Activated B cell treated with CpG ODN at 0.5 μM for 24 hours (primary cell): ENCODE measurements at regions not wholly inside any gene's neighbourhood (a gene's known extent, or its start where the extent isn't known, plus 50 kb on each side); places are given as distances from the start of the nearest gene placed in this dataset.

Experiments used
- ATAC-seq: fragments of 200-7000 bp; cut with Tn5 transposase; one replicate; pipeline ENCODE4 v1.10.0; 2021; ENCODE audit warnings: low read depth, mild to moderate bottlenecking, moderate library complexity
- CTCF ChIA-PET: fragments of 350-600 bp; sonication (Branson Sonifier 250); formaldehyde crosslinking; loops from one replicate; lab custom pipeline; 2021; ENCODE audit warnings: antibody characterized with exemption; lab: Charles Lee
- POLR2A ChIA-PET: fragments of 350-600 bp; sonication (Branson Sonifier 250); formaldehyde crosslinking; loops from one replicate; lab custom pipeline; 2021; ENCODE audit warnings: antibody characterized with exemption; lab: Charles Lee
- DNase-seq: peaks from one replicate; pipeline ENCODE4 v3.0.0; 2022
- H3K27ac Mint-ChIP-seq: one replicate; pipeline ENCODE4 v1.8.0; 2020; ENCODE audit warnings: mixed read lengths
- H3K27me3 Mint-ChIP-seq: one replicate; pipeline ENCODE4 v1.8.0; 2021; ENCODE audit warnings: mixed read lengths
- H3K36me3 Mint-ChIP-seq: one replicate; pipeline ENCODE4 v1.8.0; 2021; ENCODE audit warnings: low read depth, mixed read lengths
- H3K4me1 Mint-ChIP-seq: one replicate; pipeline ENCODE4 v1.8.0; 2021; ENCODE audit warnings: mixed read lengths
- H3K4me3 Mint-ChIP-seq: one replicate; pipeline ENCODE4 v1.8.0; 2020; ENCODE audit warnings: mild to moderate bottlenecking, mixed read lengths
- H3K9me3 Mint-ChIP-seq: one replicate; pipeline ENCODE4 v1.8.0; 2020; ENCODE audit warnings: mixed read lengths
- intact Hi-C: fragments of 100-400 bp; cut with micrococcal nuclease; formaldehyde crosslinking; loops from one replicate; pipeline ENCODE4 v1.15.1; 2024
- TF ChIP-seq, protein P1 (sequence below): fragments of 200-600 bp; IDR thresholded peaks from one replicate; pipeline ENCODE4 v1.8.0; 2022; ENCODE audit warnings: antibody characterized with exemption, mild to moderate bottlenecking

DNA sequence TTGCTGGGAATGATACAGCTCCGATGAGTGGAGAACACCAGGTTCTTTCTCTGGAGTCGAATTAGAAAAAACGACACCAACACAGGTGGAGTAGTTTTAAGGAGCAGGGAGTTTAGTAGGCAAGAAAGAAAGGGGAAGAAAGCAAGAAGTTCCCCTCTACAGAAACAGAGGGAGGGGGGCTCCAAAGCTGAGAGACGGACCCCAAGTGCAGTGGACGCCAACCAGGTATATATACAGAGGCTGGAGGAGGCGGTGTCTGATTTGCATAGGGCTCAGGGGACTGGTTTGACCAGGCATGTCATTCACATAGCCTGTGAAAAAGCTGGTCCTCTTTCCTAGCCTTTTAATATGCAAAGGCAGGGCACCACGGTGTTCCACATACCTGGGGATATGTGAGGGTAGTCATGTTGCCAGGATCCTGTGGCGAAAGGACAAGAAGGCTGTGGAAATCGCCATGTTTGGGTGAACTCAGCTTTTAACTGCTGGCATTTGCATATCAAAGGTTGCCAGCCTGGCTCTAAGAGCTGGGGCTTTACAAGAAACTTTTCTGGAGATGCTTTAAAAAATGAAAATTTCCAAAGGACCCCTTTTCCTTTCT, 887.4 kb upstream of the EPHA6 start:
- TF ChIP-seq, protein P1, sequence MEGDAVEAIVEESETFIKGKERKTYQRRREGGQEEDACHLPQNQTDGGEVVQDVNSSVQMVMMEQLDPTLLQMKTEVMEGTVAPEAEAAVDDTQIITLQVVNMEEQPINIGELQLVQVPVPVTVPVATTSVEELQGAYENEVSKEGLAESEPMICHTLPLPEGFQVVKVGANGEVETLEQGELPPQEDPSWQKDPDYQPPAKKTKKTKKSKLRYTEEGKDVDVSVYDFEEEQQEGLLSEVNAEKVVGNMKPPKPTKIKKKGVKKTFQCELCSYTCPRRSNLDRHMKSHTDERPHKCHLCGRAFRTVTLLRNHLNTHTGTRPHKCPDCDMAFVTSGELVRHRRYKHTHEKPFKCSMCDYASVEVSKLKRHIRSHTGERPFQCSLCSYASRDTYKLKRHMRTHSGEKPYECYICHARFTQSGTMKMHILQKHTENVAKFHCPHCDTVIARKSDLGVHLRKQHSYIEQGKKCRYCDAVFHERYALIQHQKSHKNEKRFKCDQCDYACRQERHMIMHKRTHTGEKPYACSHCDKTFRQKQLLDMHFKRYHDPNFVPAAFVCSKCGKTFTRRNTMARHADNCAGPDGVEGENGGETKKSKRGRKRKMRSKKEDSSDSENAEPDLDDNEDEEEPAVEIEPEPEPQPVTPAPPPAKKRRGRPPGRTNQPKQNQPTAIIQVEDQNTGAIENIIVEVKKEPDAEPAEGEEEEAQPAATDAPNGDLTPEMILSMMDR, result no peak
- peaks cover 16% of the 10 kb centered on the region for H3K9me3 Mint-ChIP-seq
- no peaks in the 10 kb centered on the region for H3K27me3 Mint-ChIP-seq
- no peak for DNase-seq
- POLR2A ChIA-PET, result no interaction called here
- CTCF ChIA-PET, result no interaction called here
- H3K4me1 Mint-ChIP-seq, result no peaks in the 10 kb centered on the region
- no peak for ATAC-seq
- no peaks in the 10 kb centered on the region for H3K36me3 Mint-ChIP-seq
- H3K27ac Mint-ChIP-seq, result no peak overlapping the region
- intact Hi-C loops, result no loop called here
- no peak overlapping the region for H3K4me3 Mint-ChIP-seq

DNA sequence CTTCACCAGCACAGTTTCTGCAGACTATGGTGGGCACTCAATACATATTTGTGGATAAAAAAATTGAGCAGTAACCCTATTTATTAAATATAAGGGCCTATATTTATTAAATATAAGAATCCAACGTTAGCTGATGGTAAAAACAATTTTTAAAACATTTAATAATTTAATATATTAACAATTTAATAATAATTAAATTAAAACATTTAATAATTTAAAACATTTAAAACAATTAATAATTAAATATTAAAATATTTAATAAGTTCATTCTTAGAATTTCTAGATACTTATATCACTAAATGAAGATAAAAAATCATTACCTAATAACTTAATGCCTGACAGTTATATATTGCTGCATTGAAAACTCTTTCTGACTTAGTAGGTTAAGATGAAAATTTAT, 880.2 kb upstream of the EPHA6 start:
- Mint-ChIP-seq H3K4me1 (no peaks in the 10 kb centered on the region), H3K4me3 (no peak overlapping the region), H3K27ac (no peak overlapping the region), H3K9me3 (peaks cover 4% of the 10 kb centered on the region), H3K27me3 (no peaks in the 10 kb centered on the region), H3K36me3 (no peaks in the 10 kb centered on the region)
- no peak for DNase-seq
- ATAC-seq, result no peak
- ChIA-PET POLR2A (no interaction called here), CTCF (no interaction called here)
- TF ChIP-seq, protein P1, result no peak
- intact Hi-C loops, result no loop called here

DNA sequence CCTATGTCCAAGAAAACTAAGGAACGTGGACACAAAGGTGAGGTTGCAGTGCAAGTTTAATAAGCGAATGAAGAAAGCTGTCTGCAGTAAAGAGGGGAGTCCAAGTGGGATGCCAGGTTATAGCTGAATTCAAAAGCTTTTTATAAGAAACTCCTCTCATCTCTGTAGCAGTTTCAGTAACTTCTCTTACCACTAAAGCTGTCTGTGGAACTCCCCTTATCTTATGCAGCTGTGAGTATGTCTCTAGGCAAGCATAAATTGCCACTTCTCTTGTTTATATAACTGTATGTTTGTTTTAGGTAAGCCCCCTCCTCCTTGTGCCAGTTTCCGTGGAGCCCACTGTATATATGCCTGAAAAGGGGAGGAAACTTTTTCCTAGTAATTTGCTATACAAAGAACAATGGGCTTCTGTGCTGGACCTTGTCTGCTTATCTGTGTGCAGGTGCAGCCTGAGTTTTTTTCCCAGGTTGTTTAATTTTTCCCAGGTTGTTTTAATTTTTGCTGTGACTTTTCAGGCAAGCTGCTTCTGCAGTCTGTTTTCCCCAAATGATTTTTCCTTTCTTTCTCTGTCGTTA, 875.1 kb upstream of the EPHA6 start:
- no peak overlapping the region for H3K4me3 Mint-ChIP-seq
- peaks cover 11% of the 10 kb centered on the region for H3K9me3 Mint-ChIP-seq
- CTCF ChIA-PET, result no interaction called here
- no peaks in the 10 kb centered on the region for H3K4me1 Mint-ChIP-seq
- POLR2A ChIA-PET, result no interaction called here
- no peaks in the 10 kb centered on the region for H3K27me3 Mint-ChIP-seq
- intact Hi-C loops, result no loop called here
- TF ChIP-seq, protein P1, result no peak
- no peak for DNase-seq
- no peak for ATAC-seq
- H3K36me3 Mint-ChIP-seq, result no peaks in the 10 kb centered on the region
- no peak overlapping the region for H3K27ac Mint-ChIP-seq

DNA sequence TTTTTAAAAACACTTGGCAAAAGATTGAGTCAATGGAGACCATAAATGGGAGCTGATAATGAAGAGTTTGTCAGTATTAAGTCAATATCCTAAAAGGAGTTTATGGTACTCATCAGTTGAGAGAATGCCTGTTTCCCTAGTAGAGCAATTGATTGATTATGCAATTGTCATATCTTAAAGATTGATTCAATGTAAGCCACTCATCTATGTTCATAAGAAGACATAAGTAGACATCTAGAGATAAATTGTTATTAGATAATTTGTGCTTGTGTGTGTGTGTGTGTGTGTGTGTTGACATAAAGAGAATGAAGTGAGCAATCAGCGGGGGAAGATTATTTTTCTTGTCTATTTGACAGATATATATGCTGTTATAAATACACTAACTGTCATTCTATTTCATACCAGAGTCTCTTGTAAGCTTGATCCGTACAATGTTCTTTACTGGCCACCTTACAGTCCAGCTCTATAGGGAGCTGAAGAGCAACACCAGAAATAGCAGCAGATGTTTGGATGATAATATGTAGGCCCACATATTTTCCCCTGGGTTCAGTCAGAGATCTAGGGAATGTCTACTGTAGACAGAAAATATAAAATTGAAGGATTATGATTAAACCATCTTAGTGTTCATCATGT, 848.6 kb upstream of the EPHA6 start:
- no peaks in the 10 kb centered on the region for H3K4me1 Mint-ChIP-seq
- H3K4me3 Mint-ChIP-seq, result no peak overlapping the region
- ATAC-seq (no peak), DNase-seq (no peak)
- no peak overlapping the region for H3K27ac Mint-ChIP-seq
- H3K36me3 Mint-ChIP-seq, result no peaks in the 10 kb centered on the region
- H3K9me3 Mint-ChIP-seq, result peaks cover 5% of the 10 kb centered on the region
- POLR2A ChIA-PET, result no interaction called here
- intact Hi-C loops, result no loop called here
- TF ChIP-seq, protein P1, result no peak
- H3K27me3 Mint-ChIP-seq, result no peaks in the 10 kb centered on the region
- CTCF ChIA-PET, result no interaction called here

DNA sequence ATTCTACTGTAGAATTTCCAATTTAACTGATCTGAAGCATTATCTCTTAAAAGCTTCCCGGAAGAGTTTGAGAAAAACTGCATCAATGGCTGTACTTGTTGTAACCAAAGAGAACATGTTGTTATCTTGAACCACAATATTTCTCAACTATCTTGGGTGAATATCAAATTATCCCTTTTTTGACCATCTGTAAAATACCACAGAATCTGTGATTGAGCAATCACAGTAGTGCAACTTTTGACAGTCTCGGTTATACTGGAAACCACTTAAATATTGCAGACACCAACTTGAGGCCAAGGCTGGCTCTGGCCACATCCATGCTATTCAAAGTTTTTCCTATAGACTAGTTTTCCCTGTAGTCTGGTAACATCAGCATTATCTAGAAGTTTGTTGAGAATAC, 842.8 kb upstream of the EPHA6 start:
- intact Hi-C loops, result no loop called here
- POLR2A ChIA-PET, result no interaction called here
- no peak overlapping the region for H3K4me3 Mint-ChIP-seq
- DNase-seq (no peak), ATAC-seq (no peak)
- TF ChIP-seq, protein P1, result no peak
- no peak overlapping the region for H3K27ac Mint-ChIP-seq
- no peaks in the 10 kb centered on the region for H3K4me1 Mint-ChIP-seq
- no peaks in the 10 kb centered on the region for H3K27me3 Mint-ChIP-seq
- no peaks in the 10 kb centered on the region for H3K36me3 Mint-ChIP-seq
- CTCF ChIA-PET, result no interaction called here
- H3K9me3 Mint-ChIP-seq, result peaks cover 5% of the 10 kb centered on the region
